ENCODE measurements at regions not wholly inside any gene's neighbourhood (a gene's known extent, or its start where the extent isn't known, plus 50 kb on each side); places are given as distances from the start of the nearest gene placed in this dataset.

GRCh38 chr10:25805986-25806385 is 128.0 kb upstream of the MYO3A start:
- peaks cover 78% of the 10 kb centered on the region for H3K27me3 Mint-ChIP-seq (ENCODE audit: insufficient read depth, unreplicated experiment)
- no peak for DNase-seq (ENCODE audit: unreplicated experiment)
- CTCF ChIA-PET, result no interaction called here
- TF ChIP-seq, protein P1, sequence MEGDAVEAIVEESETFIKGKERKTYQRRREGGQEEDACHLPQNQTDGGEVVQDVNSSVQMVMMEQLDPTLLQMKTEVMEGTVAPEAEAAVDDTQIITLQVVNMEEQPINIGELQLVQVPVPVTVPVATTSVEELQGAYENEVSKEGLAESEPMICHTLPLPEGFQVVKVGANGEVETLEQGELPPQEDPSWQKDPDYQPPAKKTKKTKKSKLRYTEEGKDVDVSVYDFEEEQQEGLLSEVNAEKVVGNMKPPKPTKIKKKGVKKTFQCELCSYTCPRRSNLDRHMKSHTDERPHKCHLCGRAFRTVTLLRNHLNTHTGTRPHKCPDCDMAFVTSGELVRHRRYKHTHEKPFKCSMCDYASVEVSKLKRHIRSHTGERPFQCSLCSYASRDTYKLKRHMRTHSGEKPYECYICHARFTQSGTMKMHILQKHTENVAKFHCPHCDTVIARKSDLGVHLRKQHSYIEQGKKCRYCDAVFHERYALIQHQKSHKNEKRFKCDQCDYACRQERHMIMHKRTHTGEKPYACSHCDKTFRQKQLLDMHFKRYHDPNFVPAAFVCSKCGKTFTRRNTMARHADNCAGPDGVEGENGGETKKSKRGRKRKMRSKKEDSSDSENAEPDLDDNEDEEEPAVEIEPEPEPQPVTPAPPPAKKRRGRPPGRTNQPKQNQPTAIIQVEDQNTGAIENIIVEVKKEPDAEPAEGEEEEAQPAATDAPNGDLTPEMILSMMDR (IDR thresholded peaks at IDR 0.05; ENCODE audit: unreplicated experiment), result no peak
- no peaks in the 10 kb centered on the region for H3K4me1 Mint-ChIP-seq (ENCODE audit: insufficient read depth, unreplicated experiment)
- no peak overlapping the region for H3K4me3 Mint-ChIP-seq (ENCODE audit: unreplicated experiment)
- H3K27ac Mint-ChIP-seq (ENCODE audit: low read depth, unreplicated experiment), result no peak overlapping the region
- no peaks in the 10 kb centered on the region for H3K36me3 Mint-ChIP-seq (ENCODE audit: insufficient read depth, unreplicated experiment)
- H3K9me3 Mint-ChIP-seq (ENCODE audit: unreplicated experiment), result no peaks in the 10 kb centered on the region
- intact Hi-C loops (cut with micrococcal nuclease), result no loop called here
- no TSS peak for BruUV-seq (replicated peaks)
- POLR2A ChIA-PET, result no interaction called here

- POLR2A ChIA-PET, result no interaction called here
- BruUV-seq (replicated peaks), result no TSS peak
- no peak for DNase-seq (ENCODE audit: unreplicated experiment)
- Mint-ChIP-seq H3K9me3 (ENCODE audit: unreplicated experiment) (no peaks in the 10 kb centered on the region), H3K27ac (ENCODE audit: low read depth, unreplicated experiment) (no peak overlapping the region), H3K4me1 (ENCODE audit: insufficient read depth, unreplicated experiment) (no peaks in the 10 kb centered on the region), H3K36me3 (ENCODE audit: insufficient read depth, unreplicated experiment) (no peaks in the 10 kb centered on the region), H3K27me3 (ENCODE audit: insufficient read depth, unreplicated experiment) (peaks cover 80% of the 10 kb centered on the region), H3K4me3 (ENCODE audit: unreplicated experiment) (no peak overlapping the region)
- CTCF ChIA-PET, result interaction anchor here (0.6 kb wide), 1 partner anchor 231 kb away, joined by 3 read pairs; no protein-coding TSS in a partner anchor
- intact Hi-C loops (cut with micrococcal nuclease), result no loop called here
- TF ChIP-seq, protein P1 (IDR thresholded peaks at IDR 0.05; ENCODE audit: unreplicated experiment), result no peak
Measured at GRCh38 chr10:25808372-25808771, 125.7 kb upstream of the MYO3A start.

DNA sequence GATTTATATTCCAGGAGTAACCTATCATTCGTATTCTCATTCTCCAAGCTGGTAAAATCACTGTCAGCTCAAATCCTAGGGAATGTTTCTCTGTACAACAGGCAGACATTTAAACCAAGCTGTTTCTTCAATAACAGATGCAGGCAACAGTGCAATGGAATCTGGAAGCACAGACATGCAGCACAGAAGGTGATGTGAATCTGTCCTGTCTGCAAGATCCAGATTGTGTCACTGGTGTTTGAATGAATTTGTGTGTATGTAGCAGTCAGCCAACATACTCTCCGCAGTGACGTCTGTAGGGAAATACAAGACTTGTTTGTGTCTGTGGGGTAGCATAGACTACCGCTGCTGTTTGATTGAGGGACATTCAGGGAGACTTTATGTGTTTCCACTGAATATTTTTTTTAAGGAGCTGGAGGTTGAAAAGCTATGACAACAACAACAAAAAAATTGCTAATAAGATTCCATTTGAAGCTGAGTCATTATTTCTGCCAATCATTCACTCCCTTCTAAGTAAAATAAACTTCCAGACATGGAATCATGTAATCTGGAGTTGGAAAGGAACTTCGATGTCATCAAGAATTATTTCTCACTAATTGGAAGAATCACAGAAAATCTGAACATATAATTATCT is 122.9 kb upstream of the MYO3A start:
- H3K36me3 Mint-ChIP-seq (ENCODE audit: insufficient read depth, unreplicated experiment), result no peaks in the 10 kb centered on the region
- H3K4me3 Mint-ChIP-seq (ENCODE audit: unreplicated experiment), result no peak overlapping the region
- H3K27ac Mint-ChIP-seq (ENCODE audit: low read depth, unreplicated experiment), result no peak overlapping the region
- H3K9me3 Mint-ChIP-seq (ENCODE audit: unreplicated experiment), result no peaks in the 10 kb centered on the region
- POLR2A ChIA-PET, result interaction anchor here (0.6 kb wide), 1 partner anchor 1150 kb away, joined by 3 read pairs; no protein-coding TSS in a partner anchor
- intact Hi-C loops (cut with micrococcal nuclease), result no loop called here
- H3K27me3 Mint-ChIP-seq (ENCODE audit: insufficient read depth, unreplicated experiment), result peaks cover 80% of the 10 kb centered on the region
- TF ChIP-seq, protein P1 (IDR thresholded peaks at IDR 0.05; ENCODE audit: unreplicated experiment), result no peak
- no peaks in the 10 kb centered on the region for H3K4me1 Mint-ChIP-seq (ENCODE audit: insufficient read depth, unreplicated experiment)
- BruUV-seq (replicated peaks), result no TSS peak
- no peak for DNase-seq (ENCODE audit: unreplicated experiment)
- CTCF ChIA-PET, result no interaction called here

DNA sequence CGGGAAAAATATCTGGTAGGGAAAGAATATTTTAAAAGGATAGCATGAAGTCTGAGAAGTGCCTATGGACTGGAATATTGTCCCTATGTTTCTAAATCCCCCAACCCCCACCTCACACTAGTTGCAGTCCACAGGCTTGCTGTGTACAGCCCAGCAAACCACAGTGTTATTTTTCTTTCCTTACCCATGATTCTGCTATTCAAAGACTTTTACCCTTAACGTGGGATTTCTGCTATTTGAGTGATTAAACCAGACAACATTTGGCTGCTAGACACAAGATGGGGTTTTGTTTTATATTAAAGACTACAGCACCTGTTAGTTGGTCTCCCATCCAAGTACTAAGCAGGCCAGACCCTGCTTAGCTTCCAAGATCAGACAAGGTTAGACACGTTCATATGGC is 120.5 kb upstream of the MYO3A start:
- no peaks in the 10 kb centered on the region for H3K4me1 Mint-ChIP-seq (ENCODE audit: insufficient read depth, unreplicated experiment)
- no peaks in the 10 kb centered on the region for H3K36me3 Mint-ChIP-seq (ENCODE audit: insufficient read depth, unreplicated experiment)
- H3K27ac Mint-ChIP-seq (ENCODE audit: low read depth, unreplicated experiment), result no peak overlapping the region
- DNase-seq (ENCODE audit: unreplicated experiment), result no peak
- intact Hi-C loops (cut with micrococcal nuclease), result no loop called here
- no peak overlapping the region for H3K4me3 Mint-ChIP-seq (ENCODE audit: unreplicated experiment)
- POLR2A ChIA-PET, result no interaction called here
- H3K9me3 Mint-ChIP-seq (ENCODE audit: unreplicated experiment), result no peaks in the 10 kb centered on the region
- BruUV-seq (replicated peaks), result no TSS peak
- H3K27me3 Mint-ChIP-seq (ENCODE audit: insufficient read depth, unreplicated experiment), result peaks cover 87% of the 10 kb centered on the region
- CTCF ChIA-PET, result no interaction called here
- TF ChIP-seq, protein P1 (IDR thresholded peaks at IDR 0.05; ENCODE audit: unreplicated experiment), result no peak
